ENCODE measurements at regions not wholly inside any gene's neighbourhood (a gene's known extent, or its start where the extent isn't known, plus 50 kb on each side); places are given as distances from the start of the nearest gene placed in this dataset.

DNA sequence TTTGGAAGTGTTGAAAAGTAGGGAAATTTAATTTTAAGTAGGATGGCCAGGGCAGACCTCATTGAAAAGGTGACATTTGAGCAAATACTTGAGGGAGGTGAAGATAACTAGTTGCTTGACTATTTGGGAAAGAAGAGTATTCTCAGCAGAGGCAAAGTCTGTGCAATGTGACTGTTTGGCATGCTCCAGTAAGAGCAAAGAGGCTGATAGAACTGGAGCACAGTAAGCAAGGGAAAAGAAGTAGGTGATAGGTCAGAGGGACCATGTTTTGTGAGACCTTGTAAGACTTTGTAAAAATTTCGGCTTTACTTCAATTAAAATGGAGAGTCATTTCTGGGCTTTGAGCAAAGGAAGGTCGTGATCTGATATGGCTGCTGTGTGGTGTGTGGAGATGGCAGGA is 335.8 kb downstream of the ZIC1 start:
- no peak for ATAC-seq

DNA sequence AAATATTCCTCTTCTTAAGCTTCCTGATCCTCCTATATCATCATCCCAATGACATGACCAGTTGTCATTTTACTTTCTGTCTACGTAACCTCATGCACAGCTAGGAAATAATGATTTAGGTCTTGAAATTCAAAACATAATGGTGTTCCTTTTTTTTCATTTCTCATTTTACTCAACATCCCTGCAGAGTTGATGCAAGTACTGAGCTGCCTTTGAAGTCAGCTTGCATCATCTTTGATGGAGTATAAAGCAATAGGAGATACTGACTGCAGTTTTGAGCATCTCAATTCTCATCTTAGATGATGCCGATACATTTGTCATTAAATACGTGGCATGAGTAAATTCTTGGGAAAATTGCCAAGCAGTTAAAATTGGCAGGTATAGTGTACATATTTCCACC is 346.1 kb downstream of the ZIC1 start:
- ATAC-seq (no peak), DNase-seq (no peak)
- Histone ChIP-seq H3K9me3 (no peaks in the 10 kb centered on the region), H3K4me3 (no peak overlapping the region), H3K27ac (no peak overlapping the region), H3K27me3 (no peaks in the 10 kb centered on the region), H3K4me1 (peaks cover 33 to 36% of the 10 kb centered on the region in 2 donors), H3K36me3 (no peaks in the 10 kb centered on the region)
- in situ Hi-C loops (cut with MboI; ENCODE audit: low sequenced_read_pairs in 4 of 4) = no loop called here
- intact Hi-C loops (cut with DNase I; ENCODE audit: low total_unique reads) = loop anchor here (5.0 kb wide), 1 partner anchor 103 kb away; no protein-coding TSS in a partner anchor
- TF ChIP-seq, protein P1, sequence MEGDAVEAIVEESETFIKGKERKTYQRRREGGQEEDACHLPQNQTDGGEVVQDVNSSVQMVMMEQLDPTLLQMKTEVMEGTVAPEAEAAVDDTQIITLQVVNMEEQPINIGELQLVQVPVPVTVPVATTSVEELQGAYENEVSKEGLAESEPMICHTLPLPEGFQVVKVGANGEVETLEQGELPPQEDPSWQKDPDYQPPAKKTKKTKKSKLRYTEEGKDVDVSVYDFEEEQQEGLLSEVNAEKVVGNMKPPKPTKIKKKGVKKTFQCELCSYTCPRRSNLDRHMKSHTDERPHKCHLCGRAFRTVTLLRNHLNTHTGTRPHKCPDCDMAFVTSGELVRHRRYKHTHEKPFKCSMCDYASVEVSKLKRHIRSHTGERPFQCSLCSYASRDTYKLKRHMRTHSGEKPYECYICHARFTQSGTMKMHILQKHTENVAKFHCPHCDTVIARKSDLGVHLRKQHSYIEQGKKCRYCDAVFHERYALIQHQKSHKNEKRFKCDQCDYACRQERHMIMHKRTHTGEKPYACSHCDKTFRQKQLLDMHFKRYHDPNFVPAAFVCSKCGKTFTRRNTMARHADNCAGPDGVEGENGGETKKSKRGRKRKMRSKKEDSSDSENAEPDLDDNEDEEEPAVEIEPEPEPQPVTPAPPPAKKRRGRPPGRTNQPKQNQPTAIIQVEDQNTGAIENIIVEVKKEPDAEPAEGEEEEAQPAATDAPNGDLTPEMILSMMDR (IDR thresholded peaks at IDR 0.05 in 4 of 5, conservative IDR thresholded peaks at IDR 0.05 in 1 of 5) = no peak
- no peak for TF ChIP-seq POLR2A (IDR thresholded peaks at IDR 0.05)

More for the DNA sequence above, 335.8 kb downstream of the ZIC1 start:
- in situ Hi-C loops (cut with MboI; ENCODE audit: low sequenced_read_pairs in 4 of 4) (no loop called here), intact Hi-C loops (cut with DNase I; ENCODE audit: low total_unique reads) (no loop called here)
- Histone ChIP-seq H3K36me3 (no peaks in the 10 kb centered on the region), H3K27ac (no peak overlapping the region), H3K4me3 (no peak overlapping the region), H3K27me3 (no peaks in the 10 kb centered on the region), H3K4me1 (no peaks in the 10 kb centered on the region), H3K9me3 (no peaks in the 10 kb centered on the region)
- TF ChIP-seq, protein P1 (IDR thresholded peaks at IDR 0.05 in 4 of 5, conservative IDR thresholded peaks at IDR 0.05 in 1 of 5) = no peak
- no peak for TF ChIP-seq POLR2A (IDR thresholded peaks at IDR 0.05)
- no peak for DNase-seq

DNA sequence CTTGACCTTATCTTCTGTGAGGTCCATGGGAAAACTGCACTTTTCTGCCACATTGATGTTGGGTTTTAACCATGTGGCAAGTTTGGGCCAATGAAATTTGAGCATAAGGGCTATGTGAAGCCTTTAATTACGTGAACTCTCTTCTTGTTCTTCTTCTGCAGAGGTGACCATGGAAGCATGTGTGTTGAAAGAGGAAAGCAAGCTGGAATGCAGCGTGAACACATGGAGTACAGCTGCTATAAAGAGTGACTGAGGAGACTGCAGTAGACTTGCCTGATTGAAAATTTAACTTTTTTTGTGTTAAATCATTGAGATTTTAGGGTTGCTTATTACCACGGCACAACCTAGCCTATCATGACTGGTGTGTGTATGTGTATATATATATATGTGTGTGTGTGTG is 347.3 kb downstream of the ZIC1 start:
- ATAC-seq = no peak
- no peak for TF ChIP-seq POLR2A (IDR thresholded peaks at IDR 0.05)
- TF ChIP-seq, protein P1 (IDR thresholded peaks at IDR 0.05 in 4 of 5, conservative IDR thresholded peaks at IDR 0.05 in 1 of 5) = no peak
- no peaks in the 10 kb centered on the region for H3K36me3 ChIP-seq
- H3K4me3 ChIP-seq = no peak overlapping the region
- H3K9me3 ChIP-seq = no peaks in the 10 kb centered on the region
- H3K27me3 ChIP-seq = no peaks in the 10 kb centered on the region
- intact Hi-C loops (cut with DNase I; ENCODE audit: low total_unique reads) = loop anchor here (5.0 kb wide), 1 partner anchor 104 kb away; no protein-coding TSS in a partner anchor
- no peak for DNase-seq
- H3K4me1 ChIP-seq = peaks cover 39 to 41% of the 10 kb centered on the region in 2 donors
- no peak overlapping the region for H3K27ac ChIP-seq
- in situ Hi-C loops (cut with MboI; ENCODE audit: low sequenced_read_pairs in 4 of 4) = no loop called here

DNA sequence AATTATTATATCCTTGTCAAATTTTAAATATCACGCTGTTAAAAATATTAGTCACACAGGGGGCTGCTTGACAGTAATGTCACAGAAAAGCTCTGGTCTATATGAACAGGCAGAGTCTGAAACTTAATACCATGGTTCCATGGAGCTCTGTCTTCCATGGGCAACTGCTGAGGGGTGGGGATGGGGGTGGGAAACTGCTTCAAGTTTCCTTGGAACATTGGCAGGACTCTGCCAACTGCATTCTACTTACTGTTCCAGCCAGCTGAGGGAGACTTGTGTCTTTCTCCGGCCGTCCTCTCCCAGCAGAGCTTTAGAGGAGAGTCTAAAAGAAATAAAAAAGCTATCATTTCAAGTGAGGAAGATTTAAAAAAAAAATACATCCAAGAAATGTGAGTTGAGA is 348.7 kb downstream of the ZIC1 start:
- H3K9me3 ChIP-seq = no peaks in the 10 kb centered on the region
- DNase-seq = peak in 1 of 2 donors; percentile 12
- peaks cover 39 to 41% of the 10 kb centered on the region in 2 donors for H3K4me1 ChIP-seq
- ATAC-seq = no peak
- intact Hi-C loops (cut with DNase I; ENCODE audit: low total_unique reads) = loop anchor here (5.0 kb wide), 1 partner anchor 106 kb away; no protein-coding TSS in a partner anchor
- H3K27me3 ChIP-seq = no peaks in the 10 kb centered on the region
- H3K36me3 ChIP-seq = no peaks in the 10 kb centered on the region
- H3K27ac ChIP-seq = peak overlapping the region; percentile 57 to 83 (median 75)
- in situ Hi-C loops (cut with MboI; ENCODE audit: low sequenced_read_pairs in 4 of 4) = no loop called here
- no peak overlapping the region for H3K4me3 ChIP-seq
- TF ChIP-seq, protein P1 (IDR thresholded peaks at IDR 0.05 in 4 of 5, conservative IDR thresholded peaks at IDR 0.05 in 1 of 5) = no peak
- no peak for TF ChIP-seq POLR2A (IDR thresholded peaks at IDR 0.05)

DNA sequence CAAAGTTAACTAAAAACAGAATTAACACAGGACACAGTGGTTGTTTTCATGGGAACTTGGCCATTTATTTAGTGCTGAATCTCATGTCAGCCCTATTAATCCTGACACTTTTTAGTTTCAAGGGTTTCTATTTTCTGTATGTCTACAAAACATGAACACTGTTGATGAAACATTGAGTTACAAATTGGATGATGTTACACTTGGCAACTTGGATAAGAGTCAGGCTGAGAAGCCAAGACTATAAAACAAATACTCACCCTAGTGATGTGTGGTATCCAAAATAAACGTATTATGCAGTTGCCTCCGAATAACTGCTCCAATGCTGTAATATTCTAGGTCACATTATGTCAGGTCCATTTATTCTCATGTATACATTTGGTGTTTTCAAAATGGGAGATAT is 349.6 kb downstream of the ZIC1 start:
- H3K4me3 ChIP-seq = no peak overlapping the region
- peaks cover 39 to 41% of the 10 kb centered on the region in 2 donors for H3K4me1 ChIP-seq
- no peaks in the 10 kb centered on the region for H3K9me3 ChIP-seq
- H3K36me3 ChIP-seq = no peaks in the 10 kb centered on the region
- intact Hi-C loops (cut with DNase I; ENCODE audit: low total_unique reads) = loop anchor here (5.0 kb wide), 1 partner anchor 106 kb away; no protein-coding TSS in a partner anchor
- peak overlapping the region; percentile 57 to 83 (median 75) for H3K27ac ChIP-seq
- in situ Hi-C loops (cut with MboI; ENCODE audit: low sequenced_read_pairs in 4 of 4) = no loop called here
- ATAC-seq = peak; percentile 93 to 96
- no peak for TF ChIP-seq POLR2A (IDR thresholded peaks at IDR 0.05)
- TF ChIP-seq, protein P1 (IDR thresholded peaks at IDR 0.05 in 4 of 5, conservative IDR thresholded peaks at IDR 0.05 in 1 of 5) = no peak
- no peak for DNase-seq
- H3K27me3 ChIP-seq = no peaks in the 10 kb centered on the region
